BE2C (cell line): ENCODE measurements at regions not wholly inside any gene's neighbourhood (a gene's known extent, or its start where the extent isn't known, plus 50 kb on each side); places are given as distances from the start of the nearest gene placed in this dataset.

Source experiments
- DNase-seq: peaks from one replicate; pipeline ENCODE4 v3.0.0-alpha.2; 2020
- H3K27me3 ChIP-seq: fragments of 250-450 bp; sonication (Bioruptor Pico); 2 replicates; pipeline ENCODE4 v1.5.1; 2020; ENCODE audit warnings: mild to moderate bottlenecking
- H3K36me3 ChIP-seq: fragments of 250-450 bp; sonication (Bioruptor Pico); 2 replicates; pipeline ENCODE4 v1.5.1; 2020; ENCODE audit warnings: mild to moderate bottlenecking
- H3K4me1 ChIP-seq: fragments of 250-450 bp; sonication (Bioruptor Pico); 2 replicates; pipeline ENCODE4 v1.5.1; 2020
- H3K4me3 ChIP-seq: 2 replicates; pipeline ENCODE4 v1.5.1; 2011; ENCODE audit warnings: low read depth, low read length
- H3K9me3 ChIP-seq: fragments of 250-450 bp; sonication (Bioruptor Pico); 2 replicates; pipeline ENCODE4 v1.5.1; 2020
- TF ChIP-seq, protein P1 (sequence below): IDR thresholded peaks from 2 replicates; pipeline ENCODE4 v1.5.1; 2012; ENCODE audit warnings: mild to moderate bottlenecking, low read depth, low read length

DNA sequence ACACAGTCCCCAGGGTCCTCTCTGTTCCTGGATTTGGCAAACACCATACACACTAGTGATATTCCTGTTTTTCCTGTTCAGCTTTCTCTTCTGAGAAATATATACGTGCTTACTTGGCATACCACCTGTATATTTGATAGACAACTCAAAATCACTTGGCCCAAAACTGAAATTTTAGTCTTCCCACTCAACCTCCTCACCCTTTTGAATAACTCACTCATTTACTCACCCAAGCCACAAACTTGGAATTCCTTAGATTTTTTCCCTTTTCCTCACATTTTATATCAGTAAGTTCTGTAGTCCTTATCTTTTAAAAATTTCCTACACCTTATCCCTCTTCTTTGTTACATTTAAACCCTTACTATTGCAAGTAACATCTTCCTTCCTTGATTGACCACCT is 143.4 kb downstream of the PPP1R3A start:
- Histone ChIP-seq H3K27me3 (no peaks in the 10 kb centered on the region), H3K9me3 (no peaks in the 10 kb centered on the region), H3K4me3 (no peak overlapping the region), H3K4me1 (no peaks in the 10 kb centered on the region), H3K36me3 (no peaks in the 10 kb centered on the region)
- TF ChIP-seq, protein P1, sequence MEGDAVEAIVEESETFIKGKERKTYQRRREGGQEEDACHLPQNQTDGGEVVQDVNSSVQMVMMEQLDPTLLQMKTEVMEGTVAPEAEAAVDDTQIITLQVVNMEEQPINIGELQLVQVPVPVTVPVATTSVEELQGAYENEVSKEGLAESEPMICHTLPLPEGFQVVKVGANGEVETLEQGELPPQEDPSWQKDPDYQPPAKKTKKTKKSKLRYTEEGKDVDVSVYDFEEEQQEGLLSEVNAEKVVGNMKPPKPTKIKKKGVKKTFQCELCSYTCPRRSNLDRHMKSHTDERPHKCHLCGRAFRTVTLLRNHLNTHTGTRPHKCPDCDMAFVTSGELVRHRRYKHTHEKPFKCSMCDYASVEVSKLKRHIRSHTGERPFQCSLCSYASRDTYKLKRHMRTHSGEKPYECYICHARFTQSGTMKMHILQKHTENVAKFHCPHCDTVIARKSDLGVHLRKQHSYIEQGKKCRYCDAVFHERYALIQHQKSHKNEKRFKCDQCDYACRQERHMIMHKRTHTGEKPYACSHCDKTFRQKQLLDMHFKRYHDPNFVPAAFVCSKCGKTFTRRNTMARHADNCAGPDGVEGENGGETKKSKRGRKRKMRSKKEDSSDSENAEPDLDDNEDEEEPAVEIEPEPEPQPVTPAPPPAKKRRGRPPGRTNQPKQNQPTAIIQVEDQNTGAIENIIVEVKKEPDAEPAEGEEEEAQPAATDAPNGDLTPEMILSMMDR = no peak
- DNase-seq = no peak

- Histone ChIP-seq H3K36me3 (no peaks in the 10 kb centered on the region), H3K27me3 (no peaks in the 10 kb centered on the region), H3K9me3 (no peaks in the 10 kb centered on the region), H3K4me1 (no peaks in the 10 kb centered on the region), H3K4me3 (no peak overlapping the region)
- DNase-seq = peak; percentile 13
- TF ChIP-seq, protein P1 = peak; percentile 70
These were observed 144.5 kb downstream of the PPP1R3A start for GRCh38 chr7:113774182-113774807.

GRCh38 chr7:113770146-113770738 is 148.6 kb downstream of the PPP1R3A start:
- TF ChIP-seq, protein P1 = no peak
- no peaks in the 10 kb centered on the region for H3K4me1 ChIP-seq
- no peak for DNase-seq
- no peaks in the 10 kb centered on the region for H3K27me3 ChIP-seq
- H3K9me3 ChIP-seq = no peaks in the 10 kb centered on the region
- H3K36me3 ChIP-seq = no peaks in the 10 kb centered on the region
- H3K4me3 ChIP-seq = no peak overlapping the region

DNA sequence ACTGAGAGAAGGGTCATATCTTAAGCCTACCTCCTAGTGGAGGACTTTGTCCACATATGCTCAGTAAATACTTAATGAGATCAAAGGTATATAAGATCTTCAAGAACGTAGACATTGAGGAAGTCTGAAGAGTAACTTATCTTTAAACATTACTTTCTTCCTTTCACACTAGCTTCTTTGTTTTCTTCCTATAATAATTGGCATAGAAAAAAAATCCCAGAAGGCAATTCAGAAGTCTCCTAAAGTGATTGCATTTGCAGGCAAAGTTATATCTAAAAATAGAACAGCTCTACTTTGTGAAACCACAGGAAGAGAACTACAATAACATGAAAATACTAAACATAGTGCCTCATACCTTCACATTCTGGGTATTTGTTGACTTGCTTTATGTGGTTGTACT is 150.4 kb downstream of the PPP1R3A start:
- Histone ChIP-seq H3K4me3 (no peak overlapping the region), H3K9me3 (no peaks in the 10 kb centered on the region), H3K4me1 (no peaks in the 10 kb centered on the region), H3K36me3 (no peaks in the 10 kb centered on the region), H3K27me3 (no peaks in the 10 kb centered on the region)
- no peak for DNase-seq
- TF ChIP-seq, protein P1 = no peak

DNA sequence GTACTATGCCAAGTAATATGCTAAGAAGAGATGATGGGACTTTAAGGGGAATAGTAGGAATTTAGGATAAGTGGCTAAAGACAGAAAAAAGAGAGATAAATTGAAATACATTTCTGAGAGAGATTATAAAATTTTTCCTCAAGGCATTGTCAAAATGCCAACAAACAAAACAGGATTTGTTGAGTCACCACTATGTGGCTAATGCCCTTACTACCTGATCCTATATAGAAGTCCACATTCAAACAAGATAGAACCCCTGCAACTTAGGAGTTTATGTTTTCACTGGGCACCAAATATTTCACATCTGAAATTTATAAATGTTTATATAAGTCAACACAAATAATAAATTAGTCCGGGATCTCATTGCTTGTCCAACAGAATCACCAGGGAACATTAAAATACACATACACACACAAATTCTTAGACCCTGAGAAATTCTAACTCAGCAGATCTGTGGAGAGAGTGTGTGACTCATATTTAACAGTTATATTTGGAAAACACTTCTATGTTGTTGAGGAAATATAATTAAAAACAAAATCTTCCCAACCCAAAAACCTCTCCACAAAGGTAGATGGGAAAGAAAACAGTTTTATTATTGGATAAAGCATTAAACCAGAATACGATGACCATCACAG is 154.3 kb downstream of the PPP1R3A start:
- Histone ChIP-seq H3K36me3 (no peaks in the 10 kb centered on the region), H3K9me3 (no peaks in the 10 kb centered on the region), H3K4me1 (no peaks in the 10 kb centered on the region), H3K27me3 (no peaks in the 10 kb centered on the region), H3K4me3 (no peak overlapping the region)
- TF ChIP-seq, protein P1 = no peak
- no peak for DNase-seq

GRCh38 chr7:113763226-113763625 is 155.6 kb downstream of the PPP1R3A start:
- TF ChIP-seq, protein P1 = no peak
- Histone ChIP-seq H3K9me3 (no peaks in the 10 kb centered on the region), H3K4me3 (no peak overlapping the region), H3K4me1 (no peaks in the 10 kb centered on the region), H3K36me3 (no peaks in the 10 kb centered on the region), H3K27me3 (no peaks in the 10 kb centered on the region)
- DNase-seq = no peak
